Cardiac fibroblast (primary cell): ENCODE measurements at regions not wholly inside any gene's neighbourhood (a gene's known extent, or its start where the extent isn't known, plus 50 kb on each side); places are given as distances from the start of the nearest gene placed in this dataset.

ENCODE experiments used
- DNase-seq, 2 donors: peaks; one replicate each; pipeline versions ENCODE4 v3.0.0 to v3.0.0-alpha.2; 2010; ENCODE audit warnings: low read depth in 2 of 2
- H3K4me3 ChIP-seq, 2 donors: replicated peaks in 1 of 2; 1 replicate in 1 of 2; 2 replicates in 1 of 2; pipeline ENCODE4 v1.5.1; 2011; ENCODE audit warnings: low read depth in 2 of 2, low read length in 2 of 2, mild to moderate bottlenecking in 2 of 2, moderate library complexity in 1 of 2
- CTCF ChIP-seq: IDR thresholded peaks from one replicate; pipeline ENCODE4 v1.5.1; 2011; ENCODE audit warnings: low read depth, mild to moderate bottlenecking, low read length, inconsistent platforms

- no peak for DNase-seq
- no peak for TF ChIP-seq CTCF
- no peak overlapping the region for H3K4me3 ChIP-seq
Measured at GRCh38 chr1:182135946-182136345, 74.4 kb upstream of the ZNF648 start.

- TF ChIP-seq CTCF, result no peak
- no peak for DNase-seq
- no peak overlapping the region for H3K4me3 ChIP-seq
Measured at GRCh38 chr1:182134257-182134656, 72.7 kb upstream of the ZNF648 start.

GRCh38 chr1:182133181-182133580 lies 71.7 kb upstream of the ZNF648 start:
- no peak for DNase-seq
- no peak overlapping the region for H3K4me3 ChIP-seq
- TF ChIP-seq CTCF, result no peak

- no peak overlapping the region for H3K4me3 ChIP-seq
- no peak for DNase-seq
- TF ChIP-seq CTCF, result no peak
Measured at GRCh38 chr1:182129398-182129797, 67.9 kb upstream of the ZNF648 start.

- no peak for TF ChIP-seq CTCF
- DNase-seq, result no peak
Measured at GRCh38 chr1:182128502-182128901, 67.0 kb upstream of the ZNF648 start.

GRCh38 chr1:182127656-182128055 lies 66.1 kb upstream of the ZNF648 start:
- H3K4me3 ChIP-seq, result no peak overlapping the region
- no peak for DNase-seq
- TF ChIP-seq CTCF, result no peak

More at GRCh38 chr1:182128502-182128901, 67.0 kb upstream of the ZNF648 start:
- H3K4me3 ChIP-seq, result no peak overlapping the region

- TF ChIP-seq CTCF, result no peak
- no peak overlapping the region for H3K4me3 ChIP-seq
- no peak for DNase-seq
Measured at GRCh38 chr1:182126272-182126800, 64.8 kb upstream of the ZNF648 start.
